Thyroid gland (tissue), 4 donors: ENCODE measurements at regions not wholly inside any gene's neighbourhood (a gene's known extent, or its start where the extent isn't known, plus 50 kb on each side); places are given as distances from the start of the nearest gene placed in this dataset.

Source experiments
- CTCF ChIP-seq, 6 experiments: fragments of 200-600 bp in 3 of 6; fragments of 450-650 bp in 3 of 6; sonication (generic) in 3 of 6; IDR thresholded peaks; one replicate each; pipeline ENCODE4 v1.5.1; 2016 to 2019; ENCODE audit warnings: antibody characterized with exemption in 6 of 6, mild to moderate bottlenecking in 2 of 6, inconsistent platforms in 1 of 6, moderate library complexity in 1 of 6
- POLR2A ChIP-seq, 2 donors: fragments of 450-650 bp; IDR thresholded peaks; one replicate each; pipeline ENCODE4 v1.6.1; 2017; ENCODE audit warnings: antibody characterized with exemption in 2 of 2, mild to moderate bottlenecking in 2 of 2, moderate library complexity in 1 of 2

GRCh38 chr15:84113919-84114318 lies 121.7 kb upstream of the GOLGA6L4 start:
- no peak for TF ChIP-seq CTCF (IDR thresholded peaks at IDR 0.05)
- TF ChIP-seq POLR2A (IDR thresholded peaks at IDR 0.05): no peak
